Breast epithelium (tissue), 3 donors: ENCODE measurements at regions not wholly inside any gene's neighbourhood (a gene's known extent, or its start where the extent isn't known, plus 50 kb on each side); places are given as distances from the start of the nearest gene placed in this dataset.

ENCODE experiments used
- POLR2A ChIP-seq: fragments of 450-650 bp; IDR thresholded peaks from one replicate; pipeline ENCODE4 v1.6.1; 2016; ENCODE audit warnings: antibody characterized with exemption, mild to moderate bottlenecking, moderate library complexity
- TF ChIP-seq, protein P1 (sequence below), 3 donors: fragments of 450-650 bp; IDR thresholded peaks; one replicate each; pipeline ENCODE4 v1.5.1; 2016 to 2017; ENCODE audit warnings: antibody characterized with exemption in 3 of 3, mild to moderate bottlenecking in 3 of 3, moderate library complexity in 3 of 3

DNA sequence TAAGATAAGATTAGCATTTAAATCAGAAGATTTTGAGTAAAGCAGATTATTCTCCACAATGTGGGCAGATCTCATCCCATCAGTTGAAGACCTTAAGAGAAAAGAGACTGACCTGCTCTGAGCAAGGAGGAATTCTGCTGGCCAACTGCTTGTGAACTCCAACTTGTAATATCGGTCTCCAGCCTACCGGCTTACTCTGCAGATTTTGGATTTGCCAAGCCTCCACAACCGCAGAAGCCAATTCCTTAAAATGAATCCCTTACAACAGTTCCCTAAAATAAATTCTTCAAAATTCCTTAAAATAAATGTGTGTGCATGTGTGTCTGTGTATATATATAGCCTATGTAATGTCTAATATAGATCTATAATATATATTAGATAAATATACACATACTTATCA is 107.4 kb upstream of the KLF13 start:
- TF ChIP-seq, protein P1, sequence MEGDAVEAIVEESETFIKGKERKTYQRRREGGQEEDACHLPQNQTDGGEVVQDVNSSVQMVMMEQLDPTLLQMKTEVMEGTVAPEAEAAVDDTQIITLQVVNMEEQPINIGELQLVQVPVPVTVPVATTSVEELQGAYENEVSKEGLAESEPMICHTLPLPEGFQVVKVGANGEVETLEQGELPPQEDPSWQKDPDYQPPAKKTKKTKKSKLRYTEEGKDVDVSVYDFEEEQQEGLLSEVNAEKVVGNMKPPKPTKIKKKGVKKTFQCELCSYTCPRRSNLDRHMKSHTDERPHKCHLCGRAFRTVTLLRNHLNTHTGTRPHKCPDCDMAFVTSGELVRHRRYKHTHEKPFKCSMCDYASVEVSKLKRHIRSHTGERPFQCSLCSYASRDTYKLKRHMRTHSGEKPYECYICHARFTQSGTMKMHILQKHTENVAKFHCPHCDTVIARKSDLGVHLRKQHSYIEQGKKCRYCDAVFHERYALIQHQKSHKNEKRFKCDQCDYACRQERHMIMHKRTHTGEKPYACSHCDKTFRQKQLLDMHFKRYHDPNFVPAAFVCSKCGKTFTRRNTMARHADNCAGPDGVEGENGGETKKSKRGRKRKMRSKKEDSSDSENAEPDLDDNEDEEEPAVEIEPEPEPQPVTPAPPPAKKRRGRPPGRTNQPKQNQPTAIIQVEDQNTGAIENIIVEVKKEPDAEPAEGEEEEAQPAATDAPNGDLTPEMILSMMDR (IDR thresholded peaks at IDR 0.05): no peak
- no peak for TF ChIP-seq POLR2A
